GM19023 (cell line): ENCODE measurements at regions not wholly inside any gene's neighbourhood (a gene's known extent, or its start where the extent isn't known, plus 50 kb on each side); places are given as distances from the start of the nearest gene placed in this dataset.
"Not testable (repeated sequence)": the region's sequence is repeated elsewhere in the genome, so short reads cannot be mapped to it uniquely, and the experiment has no call there.

ENCODE experiments used
- ATAC-seq: cut with Tn5 transposase; IDR thresholded peaks from one replicate; pipeline ENCODE4 v1.9.1; 2021; ENCODE audit warnings: mild to moderate bottlenecking, moderate library complexity; ENCODE audit not compliant: unreplicated experiment

DNA sequence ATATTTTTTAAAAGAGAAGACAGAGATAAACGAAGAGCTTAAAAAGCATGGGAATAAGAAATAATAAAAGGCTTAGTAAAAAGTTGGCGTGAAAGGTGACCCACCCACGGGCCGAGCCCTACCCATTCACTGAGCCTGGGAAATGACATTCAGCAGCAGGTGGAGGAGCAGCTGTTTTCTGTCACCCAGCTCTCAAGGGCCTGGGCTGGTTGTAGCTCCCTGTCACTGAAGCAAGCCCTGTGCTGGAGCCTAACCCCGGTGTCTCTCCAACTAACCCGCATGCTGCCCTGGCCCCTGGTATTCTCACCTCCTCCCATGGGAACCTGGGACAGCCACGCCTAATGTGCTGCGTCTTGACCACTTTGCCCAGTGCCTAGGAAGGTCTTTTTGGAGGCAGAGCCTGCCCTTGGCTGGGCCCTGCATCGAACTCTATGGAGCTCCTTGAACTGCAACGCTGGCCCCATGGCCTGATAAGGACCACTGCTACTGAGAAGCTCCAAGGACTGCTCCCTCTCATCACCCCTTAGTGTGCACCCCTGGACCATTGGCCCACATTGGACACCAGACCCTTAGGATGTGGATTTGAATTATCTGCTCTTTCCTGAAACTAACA, 68.8 kb upstream of the IYD start:
- no peak for ATAC-seq

DNA sequence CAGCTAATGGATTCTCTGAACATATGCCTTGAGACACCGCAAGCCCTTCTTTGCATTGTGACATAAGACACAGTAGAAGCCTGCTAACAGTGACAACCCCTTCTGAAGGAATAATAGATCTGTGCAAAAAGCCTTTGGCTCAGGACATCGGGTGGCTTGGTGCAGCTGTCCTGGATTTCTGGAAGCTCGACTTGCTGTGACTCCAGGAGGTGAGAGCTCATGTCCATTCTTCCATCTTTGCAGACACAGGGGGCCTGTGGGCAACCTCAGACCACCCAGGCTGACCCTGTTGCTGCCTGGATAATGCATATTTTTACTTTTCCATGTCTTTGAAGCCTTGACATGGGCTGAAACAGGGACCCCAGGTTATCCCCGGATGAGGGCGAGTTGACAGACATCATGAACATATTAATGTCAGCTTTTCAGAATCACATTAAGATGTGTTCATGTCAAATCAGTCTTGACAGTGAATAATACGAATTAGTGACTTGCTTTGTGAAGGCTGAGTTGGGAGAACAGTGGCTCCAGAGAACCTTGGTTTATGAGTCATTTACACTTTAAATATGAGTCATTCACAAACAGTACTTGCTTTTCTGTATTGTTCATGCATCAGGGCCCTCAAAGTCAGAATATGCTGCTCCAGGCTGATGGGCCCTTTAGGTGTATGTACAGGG, 66.8 kb upstream of the IYD start:
- peak; percentile 82 for ATAC-seq

DNA sequence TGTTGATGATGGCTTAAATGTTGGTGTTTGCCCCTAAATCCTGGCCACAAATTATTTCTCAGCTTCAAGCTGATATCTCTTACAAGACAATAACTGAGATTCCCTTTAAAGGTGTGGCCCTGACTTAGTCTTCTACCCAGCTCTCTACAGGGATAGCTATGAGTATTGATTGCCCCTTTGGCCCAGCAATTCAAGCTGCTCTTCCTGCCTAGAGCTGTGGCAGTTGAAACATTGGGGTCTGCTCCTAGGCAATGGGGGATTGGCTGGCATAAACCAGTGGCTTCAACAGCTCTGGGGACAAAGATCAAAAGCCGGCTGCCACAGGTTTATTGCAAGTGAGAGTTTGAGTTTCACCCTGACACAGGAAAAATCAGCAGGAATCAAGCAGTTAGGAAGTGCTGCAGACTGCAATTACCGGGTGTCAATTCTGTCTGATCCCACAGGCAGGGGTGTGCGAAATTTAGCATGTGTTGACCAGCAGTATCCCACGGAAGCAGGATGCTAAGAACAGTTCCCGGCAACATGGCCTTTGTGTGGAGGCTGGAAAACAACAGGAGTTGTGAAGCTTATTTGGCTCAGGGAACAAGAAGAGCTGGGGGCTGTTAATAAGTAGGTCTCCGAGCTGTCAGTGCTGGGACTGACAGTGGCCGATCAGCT, 66.2 kb upstream of the IYD start:
- ATAC-seq: peak; percentile 23

DNA sequence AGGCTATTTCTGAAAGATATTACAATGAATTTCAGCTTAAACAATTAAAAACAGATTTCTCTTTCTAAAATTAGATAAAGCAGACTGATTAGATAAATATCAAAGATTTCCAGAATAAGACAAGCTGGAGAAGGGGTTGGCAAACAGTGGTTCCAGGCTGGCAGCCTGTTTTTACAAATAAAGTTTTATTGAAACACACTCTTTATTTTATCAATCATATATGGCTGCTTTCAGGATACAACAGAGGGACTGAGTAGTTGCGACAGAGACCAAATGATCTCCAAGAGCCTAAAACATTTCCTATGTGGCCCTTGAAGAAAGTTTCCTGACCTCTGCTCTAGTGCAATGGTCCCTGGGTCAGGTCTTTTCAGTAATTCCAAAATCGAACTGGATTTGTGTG, 65.6 kb upstream of the IYD start:
- no peak for ATAC-seq

DNA sequence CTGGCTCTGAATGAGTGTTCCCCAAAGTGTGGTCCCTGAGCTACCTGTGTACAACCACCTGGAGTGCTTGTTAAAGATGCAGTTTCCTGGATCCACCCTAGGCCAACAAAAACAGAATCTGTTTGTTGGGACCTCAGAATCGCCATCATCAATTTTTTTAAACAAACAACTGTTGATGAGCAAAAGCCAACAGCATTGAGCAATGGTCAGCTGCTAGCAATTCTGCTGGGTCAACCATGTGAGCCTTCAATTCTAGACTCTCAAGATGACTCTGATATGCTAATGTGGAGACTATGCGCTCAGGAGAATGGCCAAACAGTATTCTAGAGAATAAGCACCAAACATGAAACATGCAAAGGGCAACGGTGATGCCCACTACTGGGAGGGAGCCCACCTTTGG, 64.4 kb upstream of the IYD start:
- ATAC-seq: no peak

DNA sequence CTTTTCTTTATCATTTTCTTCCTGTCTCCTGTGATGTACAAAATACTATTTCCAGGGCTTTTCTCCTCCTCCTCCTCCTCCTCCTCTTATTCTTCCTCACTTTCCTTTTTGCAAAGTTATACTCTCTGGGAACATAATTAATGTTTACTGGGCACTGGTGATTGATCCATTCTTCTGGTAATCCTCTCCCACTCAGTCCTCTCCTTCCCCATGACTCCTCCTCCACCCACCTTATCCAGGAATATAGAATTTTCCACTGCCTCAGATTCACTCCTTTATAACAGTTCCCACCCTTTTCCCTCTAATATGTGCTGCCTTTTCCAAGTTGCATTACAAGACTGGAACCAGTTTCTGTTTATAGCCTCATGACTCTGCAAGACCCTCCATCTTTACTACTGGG, 62.5 kb upstream of the IYD start:
- no peak for ATAC-seq

DNA sequence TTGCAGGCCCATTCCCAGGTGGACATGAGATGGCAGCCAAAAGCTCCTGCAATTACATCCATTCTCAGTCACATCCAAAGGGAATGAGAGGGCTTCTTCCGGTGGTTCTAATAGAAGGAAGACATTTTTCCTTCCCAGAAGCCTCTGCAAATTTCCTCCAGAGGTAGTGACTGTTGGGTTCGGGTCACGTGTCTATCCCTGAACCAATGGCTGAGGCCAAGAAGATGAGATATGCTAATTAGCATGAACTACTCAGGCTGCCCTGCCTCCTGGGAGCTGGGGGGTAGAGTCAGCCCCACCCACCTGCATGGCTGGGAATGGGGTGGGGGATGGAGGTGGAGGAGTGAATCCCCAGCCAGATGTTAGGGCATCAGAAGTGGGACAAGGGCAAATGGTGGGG, 61.3 kb upstream of the IYD start:
- ATAC-seq: no peak

DNA sequence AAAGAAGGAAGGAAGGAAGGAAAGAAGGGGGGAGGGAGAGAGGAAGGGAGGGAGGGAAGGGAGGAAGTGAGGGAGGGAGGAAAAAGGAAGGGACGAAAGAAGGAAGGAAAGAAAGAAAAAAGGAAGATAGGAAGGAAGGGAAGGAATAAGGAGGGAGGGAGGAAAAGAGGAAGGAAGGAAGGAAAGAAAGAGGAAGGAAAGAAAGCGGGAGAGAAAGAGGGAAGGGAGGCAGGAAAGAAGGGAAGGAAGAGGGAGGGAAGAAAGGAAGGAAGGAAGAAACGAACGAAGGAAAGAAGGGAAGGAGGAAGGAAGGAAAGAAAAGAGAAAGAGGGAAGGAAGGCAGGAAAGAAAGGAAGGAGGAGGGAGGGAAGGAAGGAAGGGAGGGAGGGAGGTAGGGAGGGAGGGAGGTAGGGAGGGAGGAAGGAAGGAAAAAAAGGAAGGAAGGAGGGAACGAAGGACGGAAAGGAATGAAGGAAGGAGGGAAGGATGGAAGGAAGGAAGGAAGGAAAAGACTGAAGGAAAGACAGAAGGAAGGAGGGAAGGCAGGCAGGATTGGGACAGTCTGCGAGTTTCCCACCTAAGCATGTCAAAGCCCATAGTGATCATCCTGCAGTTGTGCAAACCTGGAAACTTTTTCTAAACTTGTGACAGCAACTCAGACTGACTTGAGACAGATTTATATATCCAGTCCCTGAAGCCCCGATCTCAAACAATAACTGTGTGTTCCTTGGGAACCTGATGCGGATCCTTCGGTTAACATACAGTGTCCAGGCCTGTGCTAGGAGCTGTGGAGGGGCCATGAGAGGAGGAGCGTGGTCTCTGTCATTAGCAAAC, 59.8 kb upstream of the IYD start:
- no peak for ATAC-seq

DNA sequence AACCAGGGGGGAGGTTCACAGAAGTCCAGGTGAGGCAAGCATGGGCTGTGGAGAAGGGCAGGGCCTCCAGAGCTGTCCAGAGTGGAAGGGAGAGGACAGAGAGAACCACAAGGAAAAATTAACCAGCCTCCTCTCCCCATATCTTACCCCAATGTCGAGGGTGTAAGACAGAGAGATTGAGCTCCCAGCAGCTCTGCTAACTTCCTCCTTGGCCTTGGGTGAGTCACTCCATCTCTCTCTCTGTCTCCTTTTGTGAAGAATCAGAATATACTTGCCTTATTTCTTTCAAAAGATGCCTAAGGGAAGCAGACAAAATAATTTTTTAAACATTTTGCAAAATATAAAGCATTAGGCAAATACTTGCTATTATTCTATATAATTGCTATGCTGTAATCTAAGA, 58.3 kb upstream of the IYD start:
- no peak for ATAC-seq

DNA sequence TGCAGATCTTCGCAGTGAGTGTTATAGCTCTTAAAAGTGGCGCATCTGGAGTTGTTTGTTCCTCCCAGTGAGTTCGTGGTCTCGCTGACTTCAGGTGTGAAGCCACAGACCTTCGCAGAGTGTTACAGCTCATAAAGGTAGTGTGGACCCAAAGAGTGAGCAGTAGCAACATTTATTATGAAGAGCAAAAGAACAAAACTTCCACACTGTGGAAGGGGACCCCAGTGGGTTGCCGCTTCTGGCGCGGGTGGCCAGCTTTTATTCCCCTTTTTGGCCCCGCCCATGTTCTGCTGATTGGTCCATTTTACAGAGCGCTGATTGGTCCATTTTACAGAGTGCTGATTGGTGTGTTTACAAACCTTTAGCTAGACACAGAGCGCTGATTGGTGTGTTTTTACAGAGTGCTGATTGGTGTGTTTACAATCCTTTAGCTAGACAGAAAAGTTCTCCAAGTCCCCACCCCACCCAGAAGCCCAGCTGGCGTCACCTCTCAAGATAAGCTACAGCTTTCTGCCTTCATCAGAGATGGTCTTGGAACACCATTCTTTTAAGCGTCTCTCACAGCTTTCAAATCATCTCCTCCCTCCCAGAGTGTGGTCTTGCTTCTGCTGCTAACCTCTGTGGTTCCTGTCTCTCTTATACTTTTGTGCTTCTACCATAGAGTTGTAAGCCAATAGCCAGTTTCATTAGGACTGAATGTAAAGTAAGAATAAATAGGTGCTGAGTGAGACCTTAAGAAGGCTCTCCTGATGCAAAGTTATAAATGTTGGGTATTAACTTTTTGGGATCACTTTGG, 57.5 kb upstream of the IYD start:
- ATAC-seq: not testable (repeated sequence)

DNA sequence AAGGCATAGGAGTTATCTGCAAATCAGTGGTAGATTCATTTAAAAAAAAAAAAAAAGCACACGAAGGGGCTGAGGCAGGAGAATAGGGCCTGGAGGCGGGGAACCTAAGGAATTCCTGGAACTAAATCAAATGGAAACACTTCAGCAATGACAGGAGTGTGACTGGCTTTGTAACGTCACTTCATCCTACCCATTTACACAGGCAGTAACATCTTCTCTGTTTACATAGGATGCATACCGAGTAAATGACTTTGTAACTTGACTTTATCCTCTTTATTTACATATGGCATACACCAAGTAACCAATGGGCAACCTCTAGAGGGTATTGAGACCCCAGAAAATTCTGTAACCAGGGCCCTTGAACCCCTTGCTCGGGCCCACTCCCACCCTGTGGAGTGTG, 56.4 kb upstream of the IYD start:
- ATAC-seq: no peak

DNA sequence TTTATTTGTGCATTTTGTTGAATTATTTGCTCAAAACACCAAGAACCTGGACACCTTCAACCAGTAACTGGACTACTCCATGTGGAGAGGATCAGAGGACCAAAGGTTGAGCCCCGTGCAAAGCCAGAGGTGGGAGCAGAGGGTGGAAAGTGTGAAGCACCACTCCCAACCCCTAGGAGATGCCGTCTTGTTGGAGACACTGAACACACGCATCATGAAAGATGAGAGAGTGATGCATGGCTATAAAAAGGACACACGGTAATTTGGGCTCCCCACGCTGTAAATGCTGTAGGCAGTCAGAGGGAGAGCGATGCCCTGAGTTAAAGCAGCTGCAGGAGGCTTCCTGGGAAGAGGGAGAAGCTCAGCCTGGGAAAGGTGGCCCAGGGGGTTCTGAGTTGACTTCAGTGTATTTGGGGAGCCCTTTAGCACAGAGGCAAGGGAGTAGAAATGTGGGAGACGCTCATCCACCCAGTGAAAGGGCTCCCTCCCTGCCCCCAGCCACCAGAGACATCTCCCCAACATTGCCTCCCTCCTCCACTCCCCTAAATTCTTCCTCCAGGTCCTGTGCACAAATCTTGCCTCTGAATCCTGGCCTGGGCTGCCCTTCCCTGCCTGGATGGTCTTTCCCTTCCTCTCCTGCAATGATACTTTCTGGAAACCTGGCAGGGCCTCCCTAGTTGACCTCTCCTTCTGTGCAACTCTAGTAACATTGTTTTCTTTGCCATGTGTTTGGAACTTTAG, 55.8 kb upstream of the IYD start:
- no peak for ATAC-seq

DNA sequence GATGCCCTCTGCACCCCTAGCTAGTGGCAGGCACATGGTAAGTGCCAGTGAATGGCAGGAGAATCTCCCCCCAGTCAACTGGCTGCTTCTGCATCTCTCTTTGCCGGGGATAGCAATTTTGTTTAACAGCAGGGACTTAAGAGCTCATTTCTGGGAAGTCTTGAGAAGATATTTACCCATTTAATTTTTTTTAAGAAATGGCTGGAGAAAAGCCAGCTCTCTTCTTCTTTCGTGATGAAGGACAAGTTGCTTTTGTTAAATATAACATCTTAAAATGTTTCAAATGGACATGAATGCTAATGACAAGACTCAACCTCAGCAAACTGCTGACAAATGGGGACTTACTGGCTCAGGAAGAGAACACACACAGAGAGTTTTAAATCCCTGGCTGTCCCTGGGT, 55.0 kb upstream of the IYD start:
- ATAC-seq: no peak

DNA sequence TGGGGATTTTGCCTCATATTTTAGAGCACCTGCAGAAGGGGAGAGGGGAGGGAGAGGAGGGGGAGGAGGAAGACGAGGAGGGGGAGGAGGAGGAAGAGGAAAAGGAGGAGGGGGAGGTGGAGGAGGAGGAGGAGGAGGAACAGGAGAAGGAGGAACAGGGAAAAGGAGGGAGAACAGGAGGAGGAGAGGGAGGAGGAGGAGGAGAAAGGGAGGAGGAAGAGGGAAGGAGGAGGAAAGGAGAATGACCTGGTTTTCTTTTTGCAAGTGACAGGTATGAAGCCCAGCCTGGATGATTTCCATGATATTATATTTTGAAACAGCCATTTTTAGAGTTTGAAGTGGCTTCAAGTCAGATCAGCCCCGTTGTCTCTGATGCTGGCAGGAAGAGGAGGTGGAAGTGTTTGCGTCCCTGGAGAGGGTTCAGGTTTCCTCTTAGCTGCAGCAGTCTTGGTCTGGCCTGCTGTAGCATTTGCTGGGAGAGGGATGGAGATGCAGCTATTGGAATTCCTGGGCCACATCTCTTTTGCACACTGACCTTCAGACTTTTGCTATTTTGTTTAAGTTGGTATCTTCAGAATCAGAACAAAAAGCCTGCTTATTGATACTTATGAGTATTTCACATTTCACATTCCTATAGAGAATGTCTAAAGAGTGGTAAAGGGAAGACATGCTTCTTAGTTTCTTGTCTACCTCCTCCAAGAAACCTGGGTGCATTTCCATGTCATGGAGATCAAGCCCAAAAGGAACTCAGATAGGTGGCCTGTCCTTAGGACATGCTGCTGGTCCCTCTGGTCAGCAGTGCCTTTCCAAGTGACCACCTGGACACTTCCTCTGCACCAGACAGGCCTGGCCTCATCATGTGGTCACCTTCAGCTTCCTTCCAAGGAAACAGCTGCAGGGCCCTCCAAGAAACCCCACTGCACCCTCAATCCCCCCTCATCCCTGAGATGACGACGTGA, 54.3 kb upstream of the IYD start:
- ATAC-seq: no peak

DNA sequence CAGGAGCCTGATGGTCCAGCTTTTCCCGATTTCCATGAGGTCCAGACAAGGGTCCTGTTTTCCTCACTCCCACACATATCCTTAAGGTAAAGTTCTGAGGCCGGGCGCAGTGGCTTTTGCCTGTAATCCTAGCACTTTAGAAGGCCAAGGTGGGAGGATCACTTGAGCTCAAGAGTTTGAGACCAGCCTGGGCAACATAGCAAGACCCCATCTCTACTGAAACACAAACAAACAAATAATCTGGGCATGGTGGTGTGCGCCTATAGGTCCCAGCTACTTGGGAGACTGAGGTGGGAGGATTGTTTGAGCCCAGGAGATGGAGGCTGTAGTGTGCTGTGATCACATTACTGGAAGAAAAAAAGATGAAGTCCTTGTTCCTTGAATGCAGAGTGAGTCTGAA, 53.2 kb upstream of the IYD start:
- no peak for ATAC-seq

DNA sequence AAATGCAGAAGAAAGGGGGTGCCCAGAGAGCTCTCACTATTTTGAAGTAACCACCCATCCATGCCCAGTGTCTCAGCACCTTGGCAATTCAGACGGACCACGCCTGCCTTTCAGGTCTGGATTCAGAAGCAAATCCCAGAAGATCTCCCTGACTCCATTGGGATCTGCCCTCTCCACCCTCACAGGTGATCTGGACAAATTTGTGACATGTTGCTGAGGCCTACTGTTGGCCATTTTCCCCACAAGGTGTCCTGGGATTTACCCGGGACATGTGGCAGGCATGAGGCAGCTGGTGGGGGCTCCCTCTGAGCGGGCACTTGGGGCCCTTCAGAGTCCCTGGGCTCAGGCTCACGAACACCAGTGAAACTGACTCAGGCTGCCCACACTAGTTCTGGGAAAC, 51.9 kb upstream of the IYD start:
- ATAC-seq: no peak
